ENCODE measurements at regions not wholly inside any gene's neighbourhood (a gene's known extent, or its start where the extent isn't known, plus 50 kb on each side); places are given as distances from the start of the nearest gene placed in this dataset.

DNA sequence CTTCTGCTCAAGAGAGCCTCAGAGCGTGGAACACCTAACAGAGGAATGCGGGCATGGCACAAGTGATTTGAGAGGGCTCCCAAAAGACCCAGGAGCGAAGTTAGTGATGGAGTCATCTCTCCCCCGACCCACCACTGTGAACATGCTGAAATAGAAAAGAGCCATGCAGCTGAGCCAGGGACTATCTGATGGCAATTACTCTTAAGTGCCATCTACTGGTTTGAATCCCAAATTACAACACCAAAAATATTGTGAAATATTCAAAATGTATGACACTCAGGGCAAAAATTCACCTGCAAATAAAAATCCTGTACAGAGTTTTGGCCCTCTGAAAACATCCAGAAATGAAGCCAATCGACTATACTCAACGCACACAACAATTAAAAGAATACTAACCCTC lies 2038.9 kb upstream of the ADGRL3 start:
- TF ChIP-seq, protein P1, sequence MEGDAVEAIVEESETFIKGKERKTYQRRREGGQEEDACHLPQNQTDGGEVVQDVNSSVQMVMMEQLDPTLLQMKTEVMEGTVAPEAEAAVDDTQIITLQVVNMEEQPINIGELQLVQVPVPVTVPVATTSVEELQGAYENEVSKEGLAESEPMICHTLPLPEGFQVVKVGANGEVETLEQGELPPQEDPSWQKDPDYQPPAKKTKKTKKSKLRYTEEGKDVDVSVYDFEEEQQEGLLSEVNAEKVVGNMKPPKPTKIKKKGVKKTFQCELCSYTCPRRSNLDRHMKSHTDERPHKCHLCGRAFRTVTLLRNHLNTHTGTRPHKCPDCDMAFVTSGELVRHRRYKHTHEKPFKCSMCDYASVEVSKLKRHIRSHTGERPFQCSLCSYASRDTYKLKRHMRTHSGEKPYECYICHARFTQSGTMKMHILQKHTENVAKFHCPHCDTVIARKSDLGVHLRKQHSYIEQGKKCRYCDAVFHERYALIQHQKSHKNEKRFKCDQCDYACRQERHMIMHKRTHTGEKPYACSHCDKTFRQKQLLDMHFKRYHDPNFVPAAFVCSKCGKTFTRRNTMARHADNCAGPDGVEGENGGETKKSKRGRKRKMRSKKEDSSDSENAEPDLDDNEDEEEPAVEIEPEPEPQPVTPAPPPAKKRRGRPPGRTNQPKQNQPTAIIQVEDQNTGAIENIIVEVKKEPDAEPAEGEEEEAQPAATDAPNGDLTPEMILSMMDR (IDR thresholded peaks at IDR 0.05; ENCODE audit: insufficient read depth, low read depth, low read length): no peak
- no peak for TF ChIP-seq EZH2 (IDR thresholded peaks at IDR 0.05; ENCODE audit: insufficient read depth, low read length)
- H2AFZ ChIP-seq (ENCODE audit: low read depth, low read length): no peak overlapping the region
- no peak overlapping the region for H3K4me2 ChIP-seq (ENCODE audit: low read length)
- H3K27ac ChIP-seq (ENCODE audit: low read depth, low read length): no peak overlapping the region
- no peak overlapping the region for H3K4me3 Mint-ChIP-seq (ENCODE audit: unreplicated experiment)
- H3K4me1 Mint-ChIP-seq (ENCODE audit: low read depth, unreplicated experiment): peaks cover 2% of the 10 kb centered on the region
- no peak overlapping the region for H3K9ac ChIP-seq (ENCODE audit: low read length)
- no peaks in the 10 kb centered on the region for H3K36me3 Mint-ChIP-seq (ENCODE audit: low read depth, unreplicated experiment)
- no peaks in the 10 kb centered on the region for H3K79me2 ChIP-seq (ENCODE audit: insufficient read depth, low read length)
- H3K36me3 ChIP-seq (ENCODE audit: insufficient read depth, low read length): no peaks in the 10 kb centered on the region
- no peak overlapping the region for H3K4me3 ChIP-seq (ENCODE audit: insufficient read depth, low read depth, low read length)
- no peaks in the 10 kb centered on the region for H3K27me3 ChIP-seq (ENCODE audit: insufficient read depth, low read length)
- H4K20me1 ChIP-seq (ENCODE audit: insufficient read depth, low read length): no peaks in the 10 kb centered on the region
- no peaks in the 10 kb centered on the region for H3K9me3 ChIP-seq (ENCODE audit: insufficient read depth, low read depth, low read length)
- H3K27me3 Mint-ChIP-seq (ENCODE audit: low read depth, unreplicated experiment): peaks cover 1% of the 10 kb centered on the region
- DNase-seq (ENCODE audit: low read depth) (no peak), FAIRE-seq (no peak)
- no peak overlapping the region for H3K27ac Mint-ChIP-seq (ENCODE audit: unreplicated experiment)
- H3K9me3 Mint-ChIP-seq (ENCODE audit: unreplicated experiment): no peaks in the 10 kb centered on the region
- no peaks in the 10 kb centered on the region for H3K4me1 ChIP-seq (ENCODE audit: insufficient read depth, low read length)

DNA sequence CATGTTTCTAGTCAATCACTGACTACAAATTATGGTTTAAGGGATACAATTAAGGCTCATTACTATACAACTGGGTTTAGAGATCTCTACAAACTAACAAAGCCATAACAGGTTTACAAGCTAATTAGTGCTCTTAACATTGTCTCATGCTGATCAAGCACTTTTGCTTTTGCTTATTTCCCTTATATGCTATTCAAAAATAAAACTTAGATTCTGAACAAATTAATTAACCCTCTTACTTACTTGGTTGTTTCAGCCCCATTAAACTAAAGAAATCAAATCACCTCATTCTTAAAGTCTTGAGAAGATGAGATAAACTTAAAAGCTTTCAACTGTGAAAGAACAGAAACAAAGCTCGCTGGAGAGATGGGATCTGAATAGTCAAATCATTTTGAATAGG lies 2024.5 kb upstream of the ADGRL3 start:
- no peak overlapping the region for H3K4me3 Mint-ChIP-seq (ENCODE audit: unreplicated experiment)
- TF ChIP-seq EZH2 (IDR thresholded peaks at IDR 0.05; ENCODE audit: insufficient read depth, low read length): no peak
- TF ChIP-seq, protein P1 (IDR thresholded peaks at IDR 0.05; ENCODE audit: insufficient read depth, low read depth, low read length): no peak
- DNase-seq (ENCODE audit: low read depth): no peak
- H3K9me3 ChIP-seq (ENCODE audit: insufficient read depth, low read depth, low read length): peaks cover 10% of the 10 kb centered on the region
- H3K9me3 Mint-ChIP-seq (ENCODE audit: unreplicated experiment): no peaks in the 10 kb centered on the region
- H3K4me3 ChIP-seq (ENCODE audit: insufficient read depth, low read depth, low read length): no peak overlapping the region
- no peaks in the 10 kb centered on the region for H3K36me3 Mint-ChIP-seq (ENCODE audit: low read depth, unreplicated experiment)
- no peaks in the 10 kb centered on the region for H3K27me3 Mint-ChIP-seq (ENCODE audit: low read depth, unreplicated experiment)
- no peak for FAIRE-seq
- no peaks in the 10 kb centered on the region for H3K4me1 Mint-ChIP-seq (ENCODE audit: low read depth, unreplicated experiment)
- no peaks in the 10 kb centered on the region for H3K79me2 ChIP-seq (ENCODE audit: insufficient read depth, low read length)
- no peaks in the 10 kb centered on the region for H3K36me3 ChIP-seq (ENCODE audit: insufficient read depth, low read length)
- no peak overlapping the region for H3K27ac ChIP-seq (ENCODE audit: low read depth, low read length)
- no peak overlapping the region for H3K27ac Mint-ChIP-seq (ENCODE audit: unreplicated experiment)
- H2AFZ ChIP-seq (ENCODE audit: low read depth, low read length): no peak overlapping the region
- H3K4me2 ChIP-seq (ENCODE audit: low read length): no peak overlapping the region
- H4K20me1 ChIP-seq (ENCODE audit: insufficient read depth, low read length): no peaks in the 10 kb centered on the region
- no peaks in the 10 kb centered on the region for H3K27me3 ChIP-seq (ENCODE audit: insufficient read depth, low read length)
- no peaks in the 10 kb centered on the region for H3K4me1 ChIP-seq (ENCODE audit: insufficient read depth, low read length)
- H3K9ac ChIP-seq (ENCODE audit: low read length): no peak overlapping the region

DNA sequence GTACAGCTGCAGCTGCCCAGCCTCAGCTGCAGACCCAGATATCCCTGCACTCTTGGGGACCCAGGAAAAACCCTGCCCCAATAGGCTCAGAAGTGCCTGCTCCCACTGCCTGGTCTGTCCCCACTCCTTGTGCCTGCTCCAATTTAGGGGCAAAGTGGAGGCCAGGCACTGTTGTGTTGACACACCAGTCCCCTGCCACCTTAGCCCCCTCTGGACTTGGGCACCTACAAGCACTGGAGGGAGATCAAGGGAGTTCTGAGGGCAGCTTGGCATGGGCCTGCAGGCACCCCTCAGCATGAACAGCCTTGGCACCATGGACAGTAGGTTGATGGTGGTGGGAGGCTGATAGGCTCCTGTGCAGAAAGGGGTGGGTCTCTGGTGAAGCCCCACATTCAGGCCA lies 2020.8 kb upstream of the ADGRL3 start:
- Histone ChIP-seq H2AFZ (ENCODE audit: low read depth, low read length) (no peak overlapping the region), H3K4me3 (ENCODE audit: insufficient read depth, low read depth, low read length) (no peak overlapping the region), H3K27me3 (ENCODE audit: insufficient read depth, low read length) (no peaks in the 10 kb centered on the region), H3K27ac (ENCODE audit: low read depth, low read length) (no peak overlapping the region), H3K9me3 (ENCODE audit: insufficient read depth, low read depth, low read length) (peaks cover 10% of the 10 kb centered on the region), H3K4me2 (ENCODE audit: low read length) (no peak overlapping the region), H4K20me1 (ENCODE audit: insufficient read depth, low read length) (no peaks in the 10 kb centered on the region), H3K9ac (ENCODE audit: low read length) (no peak overlapping the region), H3K79me2 (ENCODE audit: insufficient read depth, low read length) (no peaks in the 10 kb centered on the region), H3K36me3 (ENCODE audit: insufficient read depth, low read length) (no peaks in the 10 kb centered on the region), H3K4me1 (ENCODE audit: insufficient read depth, low read length) (no peaks in the 10 kb centered on the region)
- DNase-seq (ENCODE audit: low read depth) (no peak), FAIRE-seq (no peak)
- no peaks in the 10 kb centered on the region for H3K4me1 Mint-ChIP-seq (ENCODE audit: low read depth, unreplicated experiment)
- no peaks in the 10 kb centered on the region for H3K9me3 Mint-ChIP-seq (ENCODE audit: unreplicated experiment)
- TF ChIP-seq, protein P1 (IDR thresholded peaks at IDR 0.05; ENCODE audit: insufficient read depth, low read depth, low read length): no peak
- TF ChIP-seq EZH2 (IDR thresholded peaks at IDR 0.05; ENCODE audit: insufficient read depth, low read length): no peak
- H3K36me3 Mint-ChIP-seq (ENCODE audit: low read depth, unreplicated experiment): no peaks in the 10 kb centered on the region
- no peaks in the 10 kb centered on the region for H3K27me3 Mint-ChIP-seq (ENCODE audit: low read depth, unreplicated experiment)
- no peak overlapping the region for H3K4me3 Mint-ChIP-seq (ENCODE audit: unreplicated experiment)
- H3K27ac Mint-ChIP-seq (ENCODE audit: unreplicated experiment): no peak overlapping the region

All from astrocyte (in vitro differentiated cells and primary cell).